ENCODE measurements at regions not wholly inside any gene's neighbourhood (a gene's known extent, or its start where the extent isn't known, plus 50 kb on each side); places are given as distances from the start of the nearest gene placed in this dataset.

DNA sequence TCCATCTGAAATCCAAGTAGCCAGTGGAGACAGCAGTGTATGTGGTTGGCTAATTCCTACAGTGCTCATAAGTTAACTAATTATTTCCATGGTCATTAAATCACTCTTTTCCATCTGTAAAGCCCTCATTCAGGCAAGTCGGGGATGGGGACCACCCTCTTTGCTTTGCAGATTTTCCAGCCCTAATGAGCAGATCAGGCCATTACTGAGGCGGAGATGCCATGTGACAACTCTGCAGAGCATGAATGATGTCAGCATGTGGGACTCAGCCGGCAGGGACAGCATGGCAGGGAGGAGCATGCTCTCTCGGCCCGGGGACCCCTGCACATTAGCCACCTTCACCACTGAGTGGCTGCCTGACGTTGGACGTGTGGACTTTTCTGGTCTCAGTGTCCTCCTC, 623.3 kb upstream of the CDH4 start:
- H3K4me3 ChIP-seq, result no peak overlapping the region
- H3K27me3 Mint-ChIP-seq (ENCODE audit: insufficient read depth, low read depth), result peaks cover 4% of the 10 kb centered on the region
- peaks cover 2% of the 10 kb centered on the region for H3K9me3 Mint-ChIP-seq
- no peaks in the 10 kb centered on the region for H3K36me3 ChIP-seq
- no peaks in the 10 kb centered on the region for H3F3A ChIP-seq (ENCODE audit: low read depth)
- H3K4me1 Mint-ChIP-seq, result no peaks in the 10 kb centered on the region
- H3K4me2 ChIP-seq, result no peak overlapping the region
- peaks cover 4% of the 10 kb centered on the region for H3K4me1 ChIP-seq
- no peaks in the 10 kb centered on the region for H3K27me3 ChIP-seq
- H3K4me3 Mint-ChIP-seq, result no peak overlapping the region
- TF ChIP-seq EZH2 (IDR thresholded peaks at IDR 0.05) (no peak), EZH2phosphoT487 (IDR thresholded peaks at IDR 0.05) (no peak)
- TF ChIP-seq, protein P1, sequence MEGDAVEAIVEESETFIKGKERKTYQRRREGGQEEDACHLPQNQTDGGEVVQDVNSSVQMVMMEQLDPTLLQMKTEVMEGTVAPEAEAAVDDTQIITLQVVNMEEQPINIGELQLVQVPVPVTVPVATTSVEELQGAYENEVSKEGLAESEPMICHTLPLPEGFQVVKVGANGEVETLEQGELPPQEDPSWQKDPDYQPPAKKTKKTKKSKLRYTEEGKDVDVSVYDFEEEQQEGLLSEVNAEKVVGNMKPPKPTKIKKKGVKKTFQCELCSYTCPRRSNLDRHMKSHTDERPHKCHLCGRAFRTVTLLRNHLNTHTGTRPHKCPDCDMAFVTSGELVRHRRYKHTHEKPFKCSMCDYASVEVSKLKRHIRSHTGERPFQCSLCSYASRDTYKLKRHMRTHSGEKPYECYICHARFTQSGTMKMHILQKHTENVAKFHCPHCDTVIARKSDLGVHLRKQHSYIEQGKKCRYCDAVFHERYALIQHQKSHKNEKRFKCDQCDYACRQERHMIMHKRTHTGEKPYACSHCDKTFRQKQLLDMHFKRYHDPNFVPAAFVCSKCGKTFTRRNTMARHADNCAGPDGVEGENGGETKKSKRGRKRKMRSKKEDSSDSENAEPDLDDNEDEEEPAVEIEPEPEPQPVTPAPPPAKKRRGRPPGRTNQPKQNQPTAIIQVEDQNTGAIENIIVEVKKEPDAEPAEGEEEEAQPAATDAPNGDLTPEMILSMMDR (IDR thresholded peaks at IDR 0.05), result no peak
- H2AFZ ChIP-seq (replicated peaks), result no peak overlapping the region
- no peak for DNase-seq (ENCODE audit: low spot score)
- H3K79me2 ChIP-seq (ENCODE audit: low read depth), result no peaks in the 10 kb centered on the region
- H3K27ac Mint-ChIP-seq, result no peak overlapping the region
- no peak overlapping the region for H3K27ac ChIP-seq
- H3K9ac ChIP-seq, result no peak overlapping the region
- no peaks in the 10 kb centered on the region for H3K9me3 ChIP-seq (ENCODE audit: low read depth)
- H4K20me1 ChIP-seq (ENCODE audit: low read depth), result no peaks in the 10 kb centered on the region
- H3K36me3 Mint-ChIP-seq, result no peaks in the 10 kb centered on the region

DNA sequence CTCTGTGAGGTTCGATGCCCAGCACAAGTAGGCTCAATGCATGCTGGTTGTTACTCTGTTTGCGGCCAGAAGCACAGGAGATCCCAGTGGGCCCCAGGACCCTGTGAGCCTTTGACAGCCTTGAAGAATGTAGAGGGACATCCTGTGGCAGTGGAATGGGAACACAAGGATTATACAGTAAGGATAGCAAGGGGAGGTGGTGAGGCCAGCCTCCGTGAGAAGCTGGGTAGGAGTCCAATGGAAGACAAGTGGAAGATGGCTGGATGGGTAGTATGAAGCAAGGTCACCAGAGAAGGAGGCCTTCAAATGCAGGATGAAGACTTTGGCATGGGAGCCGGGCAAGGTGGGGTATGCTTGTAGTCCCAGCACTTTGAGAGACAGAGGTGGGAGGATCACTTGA, 622.9 kb upstream of the CDH4 start:
- no peaks in the 10 kb centered on the region for H3K36me3 Mint-ChIP-seq
- Histone ChIP-seq H3F3A (ENCODE audit: low read depth) (no peaks in the 10 kb centered on the region), H3K27me3 (no peaks in the 10 kb centered on the region), H3K4me3 (no peak overlapping the region), H4K20me1 (ENCODE audit: low read depth) (no peaks in the 10 kb centered on the region), H3K4me1 (peaks cover 4% of the 10 kb centered on the region), H3K9ac (no peak overlapping the region), H3K36me3 (no peaks in the 10 kb centered on the region), H3K4me2 (no peak overlapping the region), H3K27ac (no peak overlapping the region), H2AFZ (replicated peaks) (no peak overlapping the region), H3K79me2 (ENCODE audit: low read depth) (no peaks in the 10 kb centered on the region), H3K9me3 (ENCODE audit: low read depth) (no peaks in the 10 kb centered on the region)
- no peaks in the 10 kb centered on the region for H3K4me1 Mint-ChIP-seq
- no peak overlapping the region for H3K27ac Mint-ChIP-seq
- DNase-seq (ENCODE audit: low spot score), result no peak
- TF ChIP-seq EZH2 (IDR thresholded peaks at IDR 0.05), result no peak
- no peak for TF ChIP-seq EZH2phosphoT487 (IDR thresholded peaks at IDR 0.05)
- TF ChIP-seq, protein P1 (IDR thresholded peaks at IDR 0.05), result no peak
- no peak overlapping the region for H3K4me3 Mint-ChIP-seq
- H3K27me3 Mint-ChIP-seq (ENCODE audit: insufficient read depth, low read depth), result peaks cover 4% of the 10 kb centered on the region
- peaks cover 5% of the 10 kb centered on the region for H3K9me3 Mint-ChIP-seq

DNA sequence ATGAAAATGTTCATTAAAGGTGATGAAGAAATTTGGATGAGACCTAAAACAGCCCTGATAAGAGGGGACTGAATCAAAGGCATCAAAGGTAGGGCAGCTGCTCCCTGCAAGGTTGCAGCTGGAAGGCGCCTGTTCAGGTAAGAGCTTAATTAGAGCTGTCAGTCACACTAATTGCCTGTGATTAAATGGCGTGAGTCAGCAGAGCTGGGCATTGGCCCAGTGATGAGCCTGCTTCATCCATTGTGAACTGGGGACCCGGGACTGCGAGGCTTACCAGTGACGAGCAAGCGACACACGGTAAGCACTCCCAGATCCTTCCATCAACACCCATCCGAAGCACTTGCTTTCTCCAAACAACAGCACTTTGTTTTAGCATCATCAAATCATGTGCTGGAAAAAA, 621.5 kb upstream of the CDH4 start:
- H3K79me2 ChIP-seq (ENCODE audit: low read depth), result no peaks in the 10 kb centered on the region
- no peaks in the 10 kb centered on the region for H3K27me3 ChIP-seq
- H3K36me3 ChIP-seq, result no peaks in the 10 kb centered on the region
- H3K4me2 ChIP-seq, result no peak overlapping the region
- no peak for TF ChIP-seq EZH2 (IDR thresholded peaks at IDR 0.05)
- TF ChIP-seq, protein P1 (IDR thresholded peaks at IDR 0.05), result no peak
- no peak for TF ChIP-seq EZH2phosphoT487 (IDR thresholded peaks at IDR 0.05)
- peak; percentile 63 for DNase-seq (ENCODE audit: low spot score)
- H4K20me1 ChIP-seq (ENCODE audit: low read depth), result no peaks in the 10 kb centered on the region
- no peak overlapping the region for H3K4me3 Mint-ChIP-seq
- no peak overlapping the region for H3K9ac ChIP-seq
- no peak overlapping the region for H3K4me3 ChIP-seq
- H3K27ac ChIP-seq, result no peak overlapping the region
- H3K36me3 Mint-ChIP-seq, result no peaks in the 10 kb centered on the region
- H3F3A ChIP-seq (ENCODE audit: low read depth), result no peaks in the 10 kb centered on the region
- peaks cover 5% of the 10 kb centered on the region for H3K9me3 Mint-ChIP-seq
- no peak overlapping the region for H3K27ac Mint-ChIP-seq
- peaks cover 4% of the 10 kb centered on the region for H3K27me3 Mint-ChIP-seq (ENCODE audit: insufficient read depth, low read depth)
- no peak overlapping the region for H2AFZ ChIP-seq (replicated peaks)
- H3K9me3 ChIP-seq (ENCODE audit: low read depth), result no peaks in the 10 kb centered on the region
- no peaks in the 10 kb centered on the region for H3K4me1 Mint-ChIP-seq
- H3K4me1 ChIP-seq, result peaks cover 4% of the 10 kb centered on the region
